ENCODE measurements at regions not wholly inside any gene's neighbourhood (a gene's known extent, or its start where the extent isn't known, plus 50 kb on each side); places are given as distances from the start of the nearest gene placed in this dataset.

- TF ChIP-seq POLR2A (IDR thresholded peaks at IDR 0.05) (no peak), CTCF (IDR thresholded peaks at IDR 0.05) (no peak)
- H3K9me3 ChIP-seq, result no peaks in the 10 kb centered on the region
- DNase-seq, result no peak
- H3K27me3 ChIP-seq, result no peaks in the 10 kb centered on the region
- H3K27ac ChIP-seq, result no peak overlapping the region
- H3K4me1 ChIP-seq, result no peaks in the 10 kb centered on the region
- H3K36me3 ChIP-seq, result no peaks in the 10 kb centered on the region
- intact Hi-C loops (cut with DNase I; ENCODE audit: low total_unique reads), result no loop called here
- no peak overlapping the region for H3K4me3 ChIP-seq
These were observed 405.8 kb downstream of the TMEM182 start for GRCh38 chr2:103167599-103167998.

- no peak overlapping the region for H3K4me3 ChIP-seq
- no peaks in the 10 kb centered on the region for H3K9me3 ChIP-seq
- no peak overlapping the region for H3K27ac ChIP-seq
- H3K4me1 ChIP-seq, result no peaks in the 10 kb centered on the region
- no peaks in the 10 kb centered on the region for H3K36me3 ChIP-seq
- TF ChIP-seq CTCF (IDR thresholded peaks at IDR 0.05), result no peak
- no peak for TF ChIP-seq POLR2A (IDR thresholded peaks at IDR 0.05)
- no peaks in the 10 kb centered on the region for H3K27me3 ChIP-seq
- intact Hi-C loops (cut with DNase I; ENCODE audit: low total_unique reads), result no loop called here
- DNase-seq, result no peak
These were observed 408.0 kb downstream of the TMEM182 start for GRCh38 chr2:103169861-103170260.

- H3K27ac ChIP-seq, result no peak overlapping the region
- no peak overlapping the region for H3K4me3 ChIP-seq
- intact Hi-C loops (cut with DNase I; ENCODE audit: low total_unique reads), result no loop called here
These were observed 411.0 kb downstream of the TMEM182 start for GRCh38 chr2:103172821-103173220.

GRCh38 chr2:103174711-103175110 lies 412.9 kb downstream of the TMEM182 start:
- no peaks in the 10 kb centered on the region for H3K27me3 ChIP-seq

More at GRCh38 chr2:103172821-103173220, 411.0 kb downstream of the TMEM182 start:
- TF ChIP-seq POLR2A (IDR thresholded peaks at IDR 0.05) (no peak), CTCF (IDR thresholded peaks at IDR 0.05) (no peak)
- no peaks in the 10 kb centered on the region for H3K27me3 ChIP-seq
- H3K4me1 ChIP-seq, result no peaks in the 10 kb centered on the region
- no peaks in the 10 kb centered on the region for H3K9me3 ChIP-seq
- DNase-seq, result no peak
- no peaks in the 10 kb centered on the region for H3K36me3 ChIP-seq

GRCh38 chr2:103176294-103176915 lies 414.6 kb downstream of the TMEM182 start:
- TF ChIP-seq CTCF (IDR thresholded peaks at IDR 0.05), result no peak
- no peak for TF ChIP-seq POLR2A (IDR thresholded peaks at IDR 0.05)

More at GRCh38 chr2:103174711-103175110, 412.9 kb downstream of the TMEM182 start:
- TF ChIP-seq CTCF (IDR thresholded peaks at IDR 0.05) (no peak), POLR2A (IDR thresholded peaks at IDR 0.05) (no peak)
- H3K36me3 ChIP-seq, result no peaks in the 10 kb centered on the region
- no peak overlapping the region for H3K27ac ChIP-seq
- no peak for DNase-seq
- no peaks in the 10 kb centered on the region for H3K4me1 ChIP-seq
- no peak overlapping the region for H3K4me3 ChIP-seq
- H3K9me3 ChIP-seq, result no peaks in the 10 kb centered on the region
- intact Hi-C loops (cut with DNase I; ENCODE audit: low total_unique reads), result no loop called here

More at GRCh38 chr2:103176294-103176915, 414.6 kb downstream of the TMEM182 start:
- Histone ChIP-seq H3K4me1 (no peaks in the 10 kb centered on the region), H3K27ac (no peak overlapping the region), H3K4me3 (no peak overlapping the region), H3K36me3 (no peaks in the 10 kb centered on the region), H3K27me3 (no peaks in the 10 kb centered on the region), H3K9me3 (no peaks in the 10 kb centered on the region)
- intact Hi-C loops (cut with DNase I; ENCODE audit: low total_unique reads), result no loop called here
- no peak for DNase-seq
